ENCODE measurements at regions not wholly inside any gene's neighbourhood (a gene's known extent, or its start where the extent isn't known, plus 50 kb on each side); places are given as distances from the start of the nearest gene placed in this dataset.

GRCh38 chr1:214824763-214825162 is 221.8 kb downstream of the CENPF start:
- no peak overlapping the region for H3K27ac ChIP-seq (ENCODE audit: low read depth in 1 of 2, low read length in 1 of 2)
- no peak overlapping the region for H3K9ac ChIP-seq (ENCODE audit: insufficient read depth in 1 of 2, low read length in 2 of 2)
- peaks cover 0 to 5% (median 2%) of the 10 kb centered on the region in 4 donors for H3K9me3 ChIP-seq (ENCODE audit: control insufficient read depth in 4 of 4, insufficient read depth in 3 of 4, low read length in 3 of 4)
- ATAC-seq (ENCODE audit: insufficient read depth, low FRiP score) (no peak), DNase-seq (no peak)
- H3K4me1 ChIP-seq (ENCODE audit: control insufficient read depth in 5 of 5, insufficient read depth in 5 of 5, low read length in 5 of 5), result no peaks in the 10 kb centered on the region
- no peak for TF ChIP-seq CTCF (IDR thresholded peaks at IDR 0.05; ENCODE audit: control extremely low read depth, extremely low read depth)
- WGBS, 2 donors, result 31 to 70% methylated on average over 2 of the region's 2 CpGs
- H3K4me3 ChIP-seq, result no peak overlapping the region
- H3K27me3 ChIP-seq (ENCODE audit: control insufficient read depth in 3 of 3, insufficient read depth in 3 of 3, low read length in 2 of 3), result no peaks in the 10 kb centered on the region
- H3K36me3 ChIP-seq (ENCODE audit: control insufficient read depth in 4 of 4, insufficient read depth in 4 of 4, low read length in 4 of 4), result no peaks in the 10 kb centered on the region

GRCh38 chr1:214826619-214827018 is 223.6 kb downstream of the CENPF start:
- DNase-seq, result no peak
- 75 to 88% methylated on average over 4 of the region's 4 CpGs for WGBS, 2 donors
- H3K4me1 ChIP-seq (ENCODE audit: control insufficient read depth in 5 of 5, insufficient read depth in 5 of 5, low read length in 5 of 5), result no peaks in the 10 kb centered on the region

DNA sequence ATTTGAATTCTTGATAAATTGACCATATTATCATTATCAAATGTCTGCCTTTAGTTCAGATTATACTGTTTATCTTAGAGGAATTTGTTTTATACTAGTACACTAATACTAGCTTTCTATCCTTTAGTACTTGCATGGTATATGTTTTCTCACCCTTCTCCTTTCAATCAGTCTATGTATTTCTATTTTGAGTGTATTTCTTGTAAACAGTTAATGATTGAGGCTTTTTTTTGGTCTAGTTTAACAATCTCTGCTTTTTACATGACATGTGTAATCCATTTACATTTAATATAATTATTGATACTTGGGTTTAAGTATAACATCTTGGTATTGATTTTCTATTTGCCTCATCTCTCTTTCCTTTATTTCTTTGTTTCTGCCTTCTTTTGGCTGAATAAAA is 224.9 kb downstream of the CENPF start:
- Histone ChIP-seq H3K4me3 (no peak overlapping the region), H3K27ac (ENCODE audit: low read depth in 1 of 2, low read length in 1 of 2) (no peak overlapping the region), H3K9ac (ENCODE audit: insufficient read depth in 1 of 2, low read length in 2 of 2) (no peak overlapping the region), H3K4me1 (ENCODE audit: control insufficient read depth in 5 of 5, insufficient read depth in 5 of 5, low read length in 5 of 5) (no peaks in the 10 kb centered on the region), H3K9me3 (ENCODE audit: control insufficient read depth in 4 of 4, insufficient read depth in 3 of 4, low read length in 3 of 4) (peaks cover 0 to 5% (median 2%) of the 10 kb centered on the region in 4 donors), H3K36me3 (ENCODE audit: control insufficient read depth in 4 of 4, insufficient read depth in 4 of 4, low read length in 4 of 4) (no peaks in the 10 kb centered on the region), H3K27me3 (ENCODE audit: control insufficient read depth in 3 of 3, insufficient read depth in 3 of 3, low read length in 2 of 3) (no peaks in the 10 kb centered on the region)
- no peak for TF ChIP-seq CTCF (IDR thresholded peaks at IDR 0.05; ENCODE audit: control extremely low read depth, extremely low read depth)
- no peak for DNase-seq
- ATAC-seq (ENCODE audit: insufficient read depth, low FRiP score), result no peak

More at GRCh38 chr1:214826619-214827018, 223.6 kb downstream of the CENPF start:
- Histone ChIP-seq H3K9ac (ENCODE audit: insufficient read depth in 1 of 2, low read length in 2 of 2) (no peak overlapping the region), H3K27ac (ENCODE audit: low read depth in 1 of 2, low read length in 1 of 2) (no peak overlapping the region), H3K9me3 (ENCODE audit: control insufficient read depth in 4 of 4, insufficient read depth in 3 of 4, low read length in 3 of 4) (peaks cover 0 to 5% (median 2%) of the 10 kb centered on the region in 4 donors), H3K4me3 (no peak overlapping the region), H3K27me3 (ENCODE audit: control insufficient read depth in 3 of 3, insufficient read depth in 3 of 3, low read length in 2 of 3) (no peaks in the 10 kb centered on the region), H3K36me3 (ENCODE audit: control insufficient read depth in 4 of 4, insufficient read depth in 4 of 4, low read length in 4 of 4) (no peaks in the 10 kb centered on the region)
- TF ChIP-seq CTCF (IDR thresholded peaks at IDR 0.05; ENCODE audit: control extremely low read depth, extremely low read depth), result no peak
- ATAC-seq (ENCODE audit: insufficient read depth, low FRiP score), result no peak

GRCh38 chr1:214830941-214831340 is 227.9 kb downstream of the CENPF start:
- WGBS, 2 donors, result 67 to 81% methylated on average over 2 of the region's 2 CpGs
- H3K4me1 ChIP-seq (ENCODE audit: control insufficient read depth in 5 of 5, insufficient read depth in 5 of 5, low read length in 5 of 5), result no peaks in the 10 kb centered on the region
- no peak overlapping the region for H3K4me3 ChIP-seq
- ATAC-seq (ENCODE audit: insufficient read depth, low FRiP score) (no peak), DNase-seq (no peak)
- H3K9ac ChIP-seq (ENCODE audit: insufficient read depth in 1 of 2, low read length in 2 of 2), result no peak overlapping the region
- no peak overlapping the region for H3K27ac ChIP-seq (ENCODE audit: low read depth in 1 of 2, low read length in 1 of 2)
- H3K9me3 ChIP-seq (ENCODE audit: control insufficient read depth in 4 of 4, insufficient read depth in 3 of 4, low read length in 3 of 4), result peaks cover 0 to 5% (median 2%) of the 10 kb centered on the region in 4 donors
- no peaks in the 10 kb centered on the region for H3K27me3 ChIP-seq (ENCODE audit: control insufficient read depth in 3 of 3, insufficient read depth in 3 of 3, low read length in 2 of 3)
- no peaks in the 10 kb centered on the region for H3K36me3 ChIP-seq (ENCODE audit: control insufficient read depth in 4 of 4, insufficient read depth in 4 of 4, low read length in 4 of 4)
- TF ChIP-seq CTCF (IDR thresholded peaks at IDR 0.05; ENCODE audit: control extremely low read depth, extremely low read depth), result no peak
